ENCODE measurements at regions not wholly inside any gene's neighbourhood (a gene's known extent, or its start where the extent isn't known, plus 50 kb on each side); places are given as distances from the start of the nearest gene placed in this dataset.

DNA sequence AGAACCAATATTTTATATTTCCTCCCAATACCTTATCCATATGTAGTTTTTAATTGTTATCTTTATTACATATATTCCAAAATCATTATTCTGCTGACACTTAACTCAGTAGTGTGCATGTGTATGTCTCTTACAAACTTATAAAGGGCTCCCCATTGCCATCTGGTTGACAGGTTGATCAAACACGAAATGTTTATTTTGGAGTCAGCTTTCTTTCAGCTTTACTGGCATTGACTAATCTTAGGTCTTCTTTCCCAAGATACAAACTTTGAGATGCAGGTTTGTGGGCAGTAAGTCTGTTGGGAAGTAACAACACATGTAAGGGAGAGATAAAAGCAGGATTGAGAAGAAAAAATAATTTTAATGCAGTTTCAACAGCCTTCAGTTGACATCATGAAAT, 716.0 kb upstream of the CHD1 start:
- Histone ChIP-seq H3K27ac (ENCODE audit: insufficient read length, low read depth, low read length) (no peak overlapping the region), H4K5ac (ENCODE audit: insufficient read length, low read depth, low read length) (no peak overlapping the region), H4K20me1 (ENCODE audit: control insufficient read depth, insufficient read depth, insufficient read length) (no peaks in the 10 kb centered on the region), H3K18ac (ENCODE audit: insufficient read length, low read depth, low read length) (no peak overlapping the region), H2BK12ac (ENCODE audit: insufficient read length, low read depth, low read length) (no peak overlapping the region), H3K14ac (ENCODE audit: insufficient read depth, low read length) (no peak overlapping the region), H3K56ac (ENCODE audit: insufficient read length, low read depth, low read length) (no peak overlapping the region), H3K9me3 (ENCODE audit: control insufficient read depth, low read depth, low read length) (no peaks in the 10 kb centered on the region), H3K4me2 (ENCODE audit: insufficient read depth, insufficient read length, low read length) (no peak overlapping the region), H3K79me1 (ENCODE audit: insufficient read depth, low read depth, low read length, poor library complexity, severe bottlenecking) (no peaks in the 10 kb centered on the region), H3K27me3 (ENCODE audit: insufficient read depth, low read length) (no peaks in the 10 kb centered on the region), H4K91ac (ENCODE audit: insufficient read length, low read depth, low read length) (no peak overlapping the region), H3T11ph (ENCODE audit: low read length) (no peak overlapping the region), H3K23me2 (ENCODE audit: insufficient read length, low read depth, low read length, poor library complexity, severe bottlenecking) (no peaks in the 10 kb centered on the region), H2AFZ (ENCODE audit: low read length) (no peak overlapping the region), H2BK5ac (ENCODE audit: insufficient read length, low read length) (no peak overlapping the region), H2AK5ac (ENCODE audit: insufficient read length, low read length) (no peak overlapping the region), H3K9ac (ENCODE audit: extremely low read depth, insufficient read length, low read length) (no peak overlapping the region), H3K4me1 (ENCODE audit: insufficient read depth, low read length) (no peaks in the 10 kb centered on the region), H3K79me2 (ENCODE audit: insufficient read depth, low read length) (no peaks in the 10 kb centered on the region), H3K23ac (ENCODE audit: insufficient read length, low read depth, low read length) (no peak overlapping the region), H4K8ac (replicated peaks; ENCODE audit: insufficient read length, low read depth, low read length) (no peak overlapping the region), H2BK20ac (ENCODE audit: low read depth, low read length, poor library complexity, severe bottlenecking) (no peak overlapping the region), H2BK15ac (ENCODE audit: low read depth, low read length) (no peak overlapping the region), H3K4ac (ENCODE audit: low read depth, low read length) (no peak overlapping the region), H2BK120ac (ENCODE audit: low read depth, low read length, poor library complexity, severe bottlenecking) (no peak overlapping the region)
- no peaks in the 10 kb centered on the region for H3K27me3 Mint-ChIP-seq (ENCODE audit: low read depth)
- H3K9me3 Mint-ChIP-seq, result peaks cover 0 to 3% of the 10 kb centered on the region in 2 experiments; a peak in 1 of 5 replicates
- no CpG with 5 or more reads among the region's 1 CpG for WGBS (ENCODE audit: extremely low coverage, insufficient read length, low lambda C conversion rate)
- H3K4me1 Mint-ChIP-seq, result no peaks in the 10 kb centered on the region
- H3K36me3 Mint-ChIP-seq (ENCODE audit: insufficient read depth in 1 of 3, low read depth in 3 of 3), result no peaks in the 10 kb centered on the region
- DNase-seq, result no peak
- H3K4me3 Mint-ChIP-seq, result no peak overlapping the region
- no peak overlapping the region for H3K27ac Mint-ChIP-seq
- TF ChIP-seq, protein P1, sequence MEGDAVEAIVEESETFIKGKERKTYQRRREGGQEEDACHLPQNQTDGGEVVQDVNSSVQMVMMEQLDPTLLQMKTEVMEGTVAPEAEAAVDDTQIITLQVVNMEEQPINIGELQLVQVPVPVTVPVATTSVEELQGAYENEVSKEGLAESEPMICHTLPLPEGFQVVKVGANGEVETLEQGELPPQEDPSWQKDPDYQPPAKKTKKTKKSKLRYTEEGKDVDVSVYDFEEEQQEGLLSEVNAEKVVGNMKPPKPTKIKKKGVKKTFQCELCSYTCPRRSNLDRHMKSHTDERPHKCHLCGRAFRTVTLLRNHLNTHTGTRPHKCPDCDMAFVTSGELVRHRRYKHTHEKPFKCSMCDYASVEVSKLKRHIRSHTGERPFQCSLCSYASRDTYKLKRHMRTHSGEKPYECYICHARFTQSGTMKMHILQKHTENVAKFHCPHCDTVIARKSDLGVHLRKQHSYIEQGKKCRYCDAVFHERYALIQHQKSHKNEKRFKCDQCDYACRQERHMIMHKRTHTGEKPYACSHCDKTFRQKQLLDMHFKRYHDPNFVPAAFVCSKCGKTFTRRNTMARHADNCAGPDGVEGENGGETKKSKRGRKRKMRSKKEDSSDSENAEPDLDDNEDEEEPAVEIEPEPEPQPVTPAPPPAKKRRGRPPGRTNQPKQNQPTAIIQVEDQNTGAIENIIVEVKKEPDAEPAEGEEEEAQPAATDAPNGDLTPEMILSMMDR (conservative IDR thresholded peaks at IDR 0.05), result no peak
